IMR-90 (cell line): ENCODE measurements at regions not wholly inside any gene's neighbourhood (a gene's known extent, or its start where the extent isn't known, plus 50 kb on each side); places are given as distances from the start of the nearest gene placed in this dataset.

ENCODE experiments used
- ATAC-seq: fragments of 200-7000 bp; cut with Tn5 transposase; 2 replicates; pipeline ENCODE4 v1.9.1; 2020; ENCODE audit warnings: low read depth, mild to moderate bottlenecking, moderate library complexity
- BruUV-seq: library from RNA; stranded (reverse); fragments of 400-500 nt; replicated peaks from 2 replicates; lab custom pipeline; 2021; lab: Mats Ljungman, UMichigan
- CTCF ChIA-PET: fragments of 300-600 bp; formaldehyde crosslinking; extraction: SDS; loops from one replicate; lab custom pipeline; 2021; ENCODE audit warnings: antibody characterized with exemption; lab: Yijun Ruan, JAX
- POLR2A ChIA-PET: fragments of 300-600 bp; sonication (Branson Sonifier 250); formaldehyde crosslinking; loops from one replicate; lab custom pipeline; 2022; ENCODE audit warnings: antibody characterized with exemption; ENCODE audit not compliant: unreplicated experiment; lab: Charles Lee
- DNase-seq: peaks from one replicate; pipeline ENCODE4 v3.0.0; 2013
- H2AFZ ChIP-seq: replicated peaks from 2 replicates; pipeline ENCODE3; 2013; ENCODE audit warnings: low read length, mild to moderate bottlenecking; ENCODE audit not compliant: poor library complexity
- H2AK5ac ChIP-seq: 2 replicates; pipeline ENCODE4 v1.6.1; 2013; ENCODE audit warnings: low read depth, low read length, inconsistent platforms
- H2AK9ac ChIP-seq: replicated peaks from 2 replicates; pipeline ENCODE3; 2013; ENCODE audit warnings: mild to moderate bottlenecking, low read depth, low read length, moderate library complexity; ENCODE audit not compliant: poor library complexity
- H2BK120ac ChIP-seq: 2 replicates; pipeline ENCODE4 v1.6.1; 2013; ENCODE audit warnings: low read depth, low read length, inconsistent platforms
- H2BK15ac ChIP-seq: 3 replicates; pipeline ENCODE4 v1.6.1; 2013; ENCODE audit warnings: low read depth, low read length, inconsistent platforms
- H2BK20ac ChIP-seq: 2 replicates; pipeline ENCODE4 v1.6.1; 2013; ENCODE audit warnings: low read depth, mild to moderate bottlenecking, inconsistent platforms, low read length, moderate library complexity
- H2BK5ac ChIP-seq: 2 replicates; pipeline ENCODE4 v1.6.1; 2013; ENCODE audit warnings: mild to moderate bottlenecking, low read depth, low read length, inconsistent platforms; ENCODE audit not compliant: poor library complexity, severe bottlenecking
- H3K14ac ChIP-seq: replicated peaks from 2 replicates; pipeline ENCODE4 v1.6.1; 2013; ENCODE audit warnings: low read depth, low read length, inconsistent platforms
- H3K18ac ChIP-seq: 2 replicates; pipeline ENCODE4 v1.6.1; 2013; ENCODE audit warnings: low read depth, low read length, control low read depth
- H3K23ac ChIP-seq: 2 replicates; pipeline ENCODE4 v1.6.1; 2013; ENCODE audit warnings: low read depth, low read length, inconsistent platforms
- H3K27ac ChIP-seq: 2 replicates; pipeline ENCODE4 v1.5.1; 2013; ENCODE audit warnings: mild to moderate bottlenecking, control low read depth, low read length; ENCODE audit not compliant: insufficient read depth
- H3K27me3 ChIP-seq: 2 replicates; pipeline ENCODE4 v1.6.1; 2013; ENCODE audit warnings: low read length; ENCODE audit not compliant: control insufficient read depth, insufficient read depth
- H3K36me3 ChIP-seq: 2 replicates; pipeline ENCODE4 v1.6.1; 2013; ENCODE audit warnings: low read length, mixed read lengths; ENCODE audit not compliant: control insufficient read depth, insufficient read depth
- H3K4ac ChIP-seq: 2 replicates; pipeline ENCODE4 v1.6.1; 2013; ENCODE audit warnings: low read depth, low read length, inconsistent platforms
- H3K4me1 ChIP-seq: 2 replicates; pipeline ENCODE4 v1.6.1; 2013; ENCODE audit warnings: low read length, mixed read lengths; ENCODE audit not compliant: control insufficient read depth, insufficient read depth
- H3K4me2 ChIP-seq: 2 replicates; pipeline ENCODE4 v1.6.1; 2013; ENCODE audit warnings: low read depth, mild to moderate bottlenecking, control low read depth, low read length, moderate library complexity
- H3K4me3 ChIP-seq: 2 replicates; pipeline ENCODE4 v1.5.1; 2013; ENCODE audit warnings: low read depth, mild to moderate bottlenecking, control low read depth, low read length, moderate library complexity; ENCODE audit not compliant: insufficient read depth
- H3K56ac ChIP-seq: 2 replicates; pipeline ENCODE4 v1.6.1; 2013; ENCODE audit warnings: low read length, inconsistent platforms; ENCODE audit not compliant: insufficient read depth; ENCODE audit errors: extremely low read depth
- H3K79me1 ChIP-seq, 2 experiments: 2 replicates each; pipeline ENCODE4 v1.6.1; 2013; ENCODE audit warnings: low read length in 2 of 2, inconsistent platforms in 1 of 2, low read depth in 1 of 2
- H3K9ac ChIP-seq: 2 replicates; pipeline ENCODE4 v1.6.1; 2013; ENCODE audit warnings: low read depth, low read length, control low read depth
- H3K9me1 ChIP-seq: 2 replicates; pipeline ENCODE4 v1.6.1; 2013; ENCODE audit warnings: low read length, inconsistent platforms; ENCODE audit not compliant: insufficient read depth
- H3K9me3 ChIP-seq: 2 replicates; pipeline ENCODE4 v1.6.1; 2013; ENCODE audit warnings: low read length; ENCODE audit not compliant: control insufficient read depth, insufficient read depth
- H4K20me1 ChIP-seq: 2 replicates; pipeline ENCODE4 v1.6.1; 2013; ENCODE audit warnings: low read length, inconsistent platforms; ENCODE audit not compliant: insufficient read depth
- H4K5ac ChIP-seq: 2 replicates; pipeline ENCODE4 v1.6.1; 2013; ENCODE audit warnings: mild to moderate bottlenecking, low read depth, low read length, control low read depth
- H4K8ac ChIP-seq, 2 experiments: 2 replicates each; pipeline ENCODE4 v1.6.1; 2013; ENCODE audit warnings: low read depth in 2 of 2, low read length in 2 of 2, control low read depth in 1 of 2, inconsistent platforms in 1 of 2
- H4K91ac ChIP-seq: 2 replicates; pipeline ENCODE4 v1.6.1; 2013; ENCODE audit warnings: low read depth, low read length, inconsistent platforms; ENCODE audit not compliant: insufficient read depth
- BHLHE40 ChIP-seq: fragments of 150-350 bp; IDR thresholded peaks from 2 replicates; pipeline ENCODE4 v1.6.1; 2016; ENCODE audit warnings: mild to moderate bottlenecking, low read depth, low read length
- CEBPB ChIP-seq: IDR thresholded peaks from 2 replicates; pipeline ENCODE4 v1.6.1; 2012; ENCODE audit warnings: low read depth, low read length, improper control_type of control experiment
- CHD1 ChIP-seq: IDR thresholded peaks from 2 replicates; pipeline ENCODE4 v1.6.1; 2012; ENCODE audit warnings: low read depth, low read length, improper control_type of control experiment
- ELK1 ChIP-seq: fragments of 150-350 bp; IDR thresholded peaks from 2 replicates; pipeline ENCODE4 v1.6.1; 2016; ENCODE audit warnings: low read depth, mild to moderate bottlenecking, low read length, moderate library complexity, borderline replicate concordance
- FOS ChIP-seq: fragments of 150-350 bp; IDR thresholded peaks from 2 replicates; pipeline ENCODE4 v1.6.1; 2016; ENCODE audit warnings: low read depth, low read length
- MAFK ChIP-seq: IDR thresholded peaks from 2 replicates; pipeline ENCODE4 v1.6.1; 2012; ENCODE audit warnings: low read depth, low read length, improper control_type of control experiment
- MAZ ChIP-seq: IDR thresholded peaks from 2 replicates; pipeline ENCODE4 v1.6.1; 2012; ENCODE audit warnings: low read depth, mild to moderate bottlenecking, low read length, improper control_type of control experiment, moderate library complexity, borderline replicate concordance
- MXI1 ChIP-seq: IDR thresholded peaks from 2 replicates; pipeline ENCODE4 v1.6.1; 2012; ENCODE audit warnings: low read depth, mild to moderate bottlenecking, low read length, moderate library complexity, borderline replicate concordance
- NFE2L2 ChIP-seq: fragments of 150-350 bp; IDR thresholded peaks from 2 replicates; pipeline ENCODE4 v1.6.1; 2016; ENCODE audit warnings: low read depth, mild to moderate bottlenecking, low read length
- POLR2A ChIP-seq: IDR thresholded peaks from 2 replicates; pipeline ENCODE4 v1.6.1; 2012; ENCODE audit warnings: mild to moderate bottlenecking, low read depth, low read length
- RAD21 ChIP-seq: IDR thresholded peaks from 2 replicates; pipeline ENCODE4 v1.6.1; 2012; ENCODE audit warnings: low read length, improper control_type of control experiment
- RCOR1 ChIP-seq: IDR thresholded peaks from 2 replicates; pipeline ENCODE4 v1.6.1; 2012; ENCODE audit warnings: mild to moderate bottlenecking, low read length, improper control_type of control experiment; ENCODE audit not compliant: insufficient replicate concordance
- RFX5 ChIP-seq: IDR thresholded peaks from 2 replicates; pipeline ENCODE4 v1.8.0; 2012; ENCODE audit warnings: low read depth, mild to moderate bottlenecking, low read length, moderate library complexity
- SMC3 ChIP-seq: fragments of 150-350 bp; IDR thresholded peaks from 2 replicates; pipeline ENCODE4 v1.6.1; 2016; ENCODE audit warnings: low read depth, mild to moderate bottlenecking, antibody characterized with exemption, low read length, moderate library complexity
- USF2 ChIP-seq: fragments of 150-350 bp; IDR thresholded peaks from 2 replicates; pipeline ENCODE4 v1.6.1; 2017; ENCODE audit warnings: mild to moderate bottlenecking, antibody characterized with exemption, low read length, low read depth
- WGBS, 2 experiments: methylation state at CpG; one replicate each; pipeline versions ENCODE4 v1.1.5 to v1.1.7; 2013; ENCODE audit warnings: missing lambda C conversion rate in 2 of 2; ENCODE audit not compliant: insufficient read length in 1 of 2; ENCODE audit errors: extremely low coverage in 2 of 2; 5-methylcytosine and 5-hydroxymethylcytosine counted together
- dilution Hi-C: fragments of 300-500 bp; cut with HindIII; formaldehyde crosslinking; loops from one replicate; pipeline ENCODE4 v1.14.3; 2018; ENCODE audit warnings: low sequenced_read_pairs; ENCODE audit not compliant: unreplicated experiment
- in situ Hi-C: fragments of 300-500 bp; cut with MboI; formaldehyde crosslinking; loops from 3 replicates; pipeline ENCODE4 v1.14.3; 2019; ENCODE audit warnings: low sequenced_read_pairs, inconsistent platforms, mixed read lengths
- intact Hi-C: fragments of 100-400 bp; cut with micrococcal nuclease; formaldehyde crosslinking; loops from 2 replicates; pipeline ENCODE4 v1.10.0; 2022
- TF ChIP-seq, protein P1 (sequence below): conservative IDR thresholded peaks from 2 replicates; pipeline ENCODE4 v1.5.1; 2012; ENCODE audit warnings: mild to moderate bottlenecking, low read depth, low read length, improper control_type of control experiment

- in situ Hi-C loops = no loop called here
- no TSS peak for BruUV-seq
- intact Hi-C loops = no loop called here
Measured at GRCh38 chr2:106299696-106300095, 105.6 kb upstream of the UXS1 start.

More at GRCh38 chr2:106299696-106300095, 105.6 kb upstream of the UXS1 start:
- H3K4me3 ChIP-seq = no peak overlapping the region
- no peak overlapping the region for H2BK120ac ChIP-seq
- H4K91ac ChIP-seq = no peak overlapping the region
- no peak overlapping the region for H3K27ac ChIP-seq
- H4K5ac ChIP-seq = no peak overlapping the region
- no peak overlapping the region for H2AK5ac ChIP-seq
- H3K4me2 ChIP-seq = no peak overlapping the region
- H3K4me1 ChIP-seq = no peaks in the 10 kb centered on the region
- no peaks in the 10 kb centered on the region for H3K79me1 ChIP-seq
- no peak overlapping the region for H4K8ac ChIP-seq
- H2BK20ac ChIP-seq = no peak overlapping the region
- no peak overlapping the region for H2BK5ac ChIP-seq
- H3K27me3 ChIP-seq = no peaks in the 10 kb centered on the region
- no peak overlapping the region for H3K23ac ChIP-seq
- no peak overlapping the region for H2AK9ac ChIP-seq
- no peak overlapping the region for H2BK15ac ChIP-seq
- ATAC-seq (no peak), DNase-seq (no peak)
- dilution Hi-C loops = no loop called here
- H2AFZ ChIP-seq = no peak overlapping the region
- no peak overlapping the region for H3K9ac ChIP-seq
- no peak overlapping the region for H3K14ac ChIP-seq
- H3K36me3 ChIP-seq = no peaks in the 10 kb centered on the region
- no peaks in the 10 kb centered on the region for H3K9me3 ChIP-seq
- ChIA-PET CTCF (no interaction called here), POLR2A (no interaction called here)
- H3K9me1 ChIP-seq = no peaks in the 10 kb centered on the region
- no peaks in the 10 kb centered on the region for H4K20me1 ChIP-seq
- no peak overlapping the region for H3K4ac ChIP-seq
- H3K56ac ChIP-seq = no peak overlapping the region
- TF ChIP-seq MXI1 (no peak), SMC3 (no peak), RFX5 (no peak), RCOR1 (no peak), CHD1 (no peak), USF2 (no peak), RAD21 (no peak), CEBPB (no peak), ELK1 (no peak), MAFK (no peak), BHLHE40 (no peak), MAZ (no peak), POLR2A (no peak), FOS (no peak), NFE2L2 (no peak)
- TF ChIP-seq, protein P1, sequence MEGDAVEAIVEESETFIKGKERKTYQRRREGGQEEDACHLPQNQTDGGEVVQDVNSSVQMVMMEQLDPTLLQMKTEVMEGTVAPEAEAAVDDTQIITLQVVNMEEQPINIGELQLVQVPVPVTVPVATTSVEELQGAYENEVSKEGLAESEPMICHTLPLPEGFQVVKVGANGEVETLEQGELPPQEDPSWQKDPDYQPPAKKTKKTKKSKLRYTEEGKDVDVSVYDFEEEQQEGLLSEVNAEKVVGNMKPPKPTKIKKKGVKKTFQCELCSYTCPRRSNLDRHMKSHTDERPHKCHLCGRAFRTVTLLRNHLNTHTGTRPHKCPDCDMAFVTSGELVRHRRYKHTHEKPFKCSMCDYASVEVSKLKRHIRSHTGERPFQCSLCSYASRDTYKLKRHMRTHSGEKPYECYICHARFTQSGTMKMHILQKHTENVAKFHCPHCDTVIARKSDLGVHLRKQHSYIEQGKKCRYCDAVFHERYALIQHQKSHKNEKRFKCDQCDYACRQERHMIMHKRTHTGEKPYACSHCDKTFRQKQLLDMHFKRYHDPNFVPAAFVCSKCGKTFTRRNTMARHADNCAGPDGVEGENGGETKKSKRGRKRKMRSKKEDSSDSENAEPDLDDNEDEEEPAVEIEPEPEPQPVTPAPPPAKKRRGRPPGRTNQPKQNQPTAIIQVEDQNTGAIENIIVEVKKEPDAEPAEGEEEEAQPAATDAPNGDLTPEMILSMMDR = no peak
- 20% methylated on average over 1 of the region's 2 CpGs; no CpG with 5 or more reads in 1 of the 2 experiments for WGBS, 2 experiments
- no peak overlapping the region for H3K18ac ChIP-seq
